NCI-H69 (cell line): ENCODE measurements at regions not wholly inside any gene's neighbourhood (a gene's known extent, or its start where the extent isn't known, plus 50 kb on each side); places are given as distances from the start of the nearest gene placed in this dataset.
"Not testable (repeated sequence)": the region's sequence is repeated elsewhere in the genome, so short reads cannot be mapped to it uniquely, and the experiment has no call there.

Experiments used
- DNase-seq: peaks from one replicate; lab custom pipeline; 2025; lab: John Stamatoyannopoulos, UW

DNA sequence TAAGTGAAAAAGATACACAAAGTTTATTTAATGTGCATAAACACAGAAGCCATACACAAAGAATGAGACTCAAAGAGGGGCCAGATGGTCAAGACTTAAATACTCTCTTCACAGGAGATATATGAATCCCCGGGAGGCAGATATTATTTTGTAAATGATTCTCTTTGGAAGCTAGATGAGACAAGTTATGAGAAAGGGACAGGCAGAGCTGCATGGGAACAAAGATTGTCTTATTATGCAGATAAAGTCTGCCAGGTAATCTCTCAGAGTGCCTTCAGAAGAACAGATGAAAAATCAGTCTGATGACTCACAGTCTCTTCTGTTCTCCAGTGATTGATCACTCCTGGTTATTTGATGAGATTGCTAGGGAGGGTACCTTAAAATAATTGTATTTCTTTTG, 89.0 kb downstream of the NAF1 start:
- peak; percentile 79 for DNase-seq

DNA sequence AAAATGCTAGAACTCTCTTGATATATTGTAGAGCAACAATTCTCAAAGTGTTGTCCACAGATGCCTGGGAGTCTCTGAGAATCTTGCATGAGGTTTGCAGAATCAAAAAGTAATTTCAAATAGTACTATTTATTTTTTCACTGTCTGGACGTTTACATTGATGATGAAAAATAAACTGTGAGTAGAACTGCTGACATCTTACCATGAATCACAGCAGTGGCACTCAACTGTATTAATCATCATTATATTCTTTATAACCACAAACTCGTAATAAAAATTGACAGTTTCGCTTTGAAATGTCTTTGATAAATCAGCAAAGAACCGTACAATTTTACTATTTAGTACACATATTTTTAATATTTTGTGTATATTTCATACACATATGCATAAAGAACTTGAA, 94.5 kb downstream of the NAF1 start:
- no peak for DNase-seq

DNA sequence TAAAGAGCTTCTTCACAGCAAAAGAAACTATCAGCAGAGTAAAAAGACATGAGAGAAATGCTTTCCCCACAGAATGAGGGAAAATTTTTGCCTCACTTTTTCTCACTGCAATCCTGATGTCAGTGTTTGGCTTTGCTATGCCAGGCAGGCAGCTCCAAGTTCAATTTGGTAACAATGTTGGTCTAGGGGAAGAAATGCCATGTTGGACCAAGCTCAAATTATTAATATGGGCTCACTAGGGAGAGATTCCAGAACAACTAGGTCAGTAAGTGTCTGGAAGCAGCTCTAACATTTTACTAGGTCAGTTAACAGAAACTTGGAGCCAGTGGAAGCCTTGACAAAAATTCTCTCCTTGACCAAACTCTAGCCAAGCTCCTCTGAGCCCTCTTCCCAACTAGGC, 95.4 kb downstream of the NAF1 start:
- no peak for DNase-seq

DNA sequence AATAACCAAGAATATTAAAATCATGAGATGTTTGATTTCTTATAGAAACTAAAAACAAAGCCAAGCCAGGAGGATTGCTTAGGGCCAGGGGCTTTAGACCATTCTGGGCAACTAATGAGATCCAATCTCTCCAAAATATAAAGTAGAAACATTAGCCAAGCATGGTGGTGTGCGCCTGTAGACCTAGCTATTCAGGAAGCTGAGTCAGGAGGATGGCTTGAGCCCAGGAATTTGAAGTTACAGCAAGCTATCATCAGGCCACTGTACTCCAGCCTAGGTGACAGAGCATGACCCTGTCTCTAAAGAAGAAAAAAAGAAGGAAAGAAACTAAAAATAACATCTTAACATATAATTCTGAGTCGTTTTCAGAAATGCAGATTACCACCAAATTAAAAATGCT, 96.7 kb downstream of the NAF1 start:
- no peak for DNase-seq

DNA sequence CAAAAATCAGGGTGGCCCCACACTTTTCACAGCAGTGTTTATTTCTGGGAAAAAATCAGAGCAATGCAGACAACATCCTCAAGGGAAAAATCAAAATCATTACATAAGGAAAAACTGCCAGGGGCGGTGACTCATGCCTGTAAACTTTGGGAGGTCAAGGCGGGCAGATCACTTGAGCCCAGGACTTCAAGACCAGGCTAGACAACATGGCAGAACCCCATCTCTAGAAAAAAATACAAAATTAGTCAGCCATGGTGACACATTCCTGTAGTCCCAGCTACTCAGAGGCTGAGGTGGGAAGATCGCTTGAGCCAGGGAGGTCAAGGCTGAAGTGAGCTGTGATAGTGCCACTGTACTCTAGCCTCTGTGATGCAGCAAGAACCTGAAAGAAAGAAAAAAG, 102.8 kb downstream of the NAF1 start:
- DNase-seq: no peak

DNA sequence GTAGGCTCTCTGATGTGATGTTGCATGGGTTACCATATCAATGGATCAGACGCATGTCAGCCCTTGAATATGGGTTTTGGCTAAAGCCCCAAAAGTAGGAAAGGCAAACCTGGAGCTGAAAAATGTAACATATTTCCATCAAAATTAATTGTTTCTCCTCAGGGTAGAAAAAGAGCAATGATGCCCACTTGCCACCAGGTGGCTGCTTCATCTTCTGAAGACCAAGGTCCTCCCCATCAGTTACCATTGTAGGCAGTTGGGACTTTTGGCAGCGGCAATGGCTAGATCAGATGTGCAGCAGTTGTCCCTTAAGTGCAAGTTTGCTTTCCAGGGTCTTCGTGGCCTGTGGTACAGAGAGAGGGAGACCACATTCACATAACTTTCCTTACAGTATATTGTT, 118.2 kb downstream of the NAF1 start:
- peak; percentile 67 for DNase-seq

DNA sequence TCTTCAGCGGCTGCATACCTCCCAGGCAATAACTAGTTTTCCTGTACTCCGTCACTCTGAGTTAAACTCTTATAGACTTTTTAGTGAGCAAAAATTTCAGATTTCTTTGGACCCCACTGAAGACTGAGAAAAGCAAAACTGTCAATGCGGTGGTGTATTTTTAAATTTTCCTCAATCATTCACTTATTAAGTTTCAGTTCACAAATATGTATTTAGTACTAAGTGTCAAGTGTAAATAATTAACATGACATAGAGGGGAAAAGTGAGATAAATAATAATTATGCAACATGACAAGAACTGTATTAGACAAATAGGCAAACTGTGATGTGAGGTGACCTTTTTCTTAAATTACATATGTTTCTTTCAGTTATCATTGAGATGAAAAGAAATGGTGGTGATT, 124.4 kb downstream of the NAF1 start:
- DNase-seq: no peak

DNA sequence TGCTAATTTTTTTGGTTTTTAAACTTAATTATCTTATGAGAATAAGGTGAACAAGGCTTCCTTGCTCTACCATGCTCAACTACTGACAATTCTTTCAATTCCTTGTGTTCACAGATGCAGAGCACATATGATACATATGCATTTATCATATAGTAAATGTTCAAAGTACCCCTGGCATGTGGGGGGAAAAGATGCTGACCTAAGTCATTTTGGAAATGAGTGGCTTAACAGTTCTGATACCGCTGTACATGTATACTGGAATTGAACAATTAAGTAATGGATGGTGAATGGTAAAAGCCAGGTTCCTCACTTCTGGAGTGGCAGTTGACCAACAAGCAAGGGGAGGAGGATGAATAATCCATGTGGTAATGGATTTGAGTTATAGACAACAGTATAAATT, 149.6 kb downstream of the NAF1 start:
- DNase-seq: no peak

DNA sequence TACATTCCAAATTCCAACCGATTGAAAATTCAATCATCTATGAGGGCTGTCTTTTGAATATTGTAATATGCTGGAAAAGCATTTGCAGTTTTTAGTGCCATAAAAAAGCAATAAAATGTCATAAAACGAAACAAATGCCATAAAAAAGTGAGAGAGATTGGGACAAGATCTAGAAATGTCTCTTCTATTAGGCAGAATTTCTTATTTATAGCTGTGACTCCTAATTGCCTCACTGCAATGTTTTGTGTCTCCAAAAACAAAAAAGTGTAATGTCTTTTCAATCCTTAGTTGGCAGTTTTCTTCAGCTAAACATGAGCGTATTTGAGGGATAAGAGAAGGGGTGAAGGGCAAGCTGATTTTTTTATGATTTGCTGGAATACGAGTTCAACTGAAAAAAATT, 153.9 kb downstream of the NAF1 start:
- no peak for DNase-seq

DNA sequence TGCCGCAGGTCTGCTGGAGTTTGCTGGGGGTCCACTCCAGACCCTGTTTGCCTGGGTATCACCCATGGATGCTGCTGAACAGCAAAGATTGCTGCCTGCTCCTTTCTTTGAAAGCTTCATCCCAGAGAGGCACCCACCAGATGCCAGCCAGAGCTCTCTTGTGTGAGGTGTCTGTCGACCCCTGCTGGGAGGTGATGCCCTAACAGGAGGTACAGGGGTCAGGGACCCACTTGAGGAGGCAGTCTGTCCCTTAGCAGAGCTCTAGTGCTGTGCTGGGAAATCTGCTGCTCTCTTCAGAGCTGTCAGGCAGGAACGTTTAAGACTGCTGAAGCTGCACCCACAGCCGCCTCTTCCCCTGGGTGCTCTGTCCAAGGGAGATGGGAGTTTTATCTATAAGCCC, 162.7 kb downstream of the NAF1 start:
- no peak for DNase-seq

DNA sequence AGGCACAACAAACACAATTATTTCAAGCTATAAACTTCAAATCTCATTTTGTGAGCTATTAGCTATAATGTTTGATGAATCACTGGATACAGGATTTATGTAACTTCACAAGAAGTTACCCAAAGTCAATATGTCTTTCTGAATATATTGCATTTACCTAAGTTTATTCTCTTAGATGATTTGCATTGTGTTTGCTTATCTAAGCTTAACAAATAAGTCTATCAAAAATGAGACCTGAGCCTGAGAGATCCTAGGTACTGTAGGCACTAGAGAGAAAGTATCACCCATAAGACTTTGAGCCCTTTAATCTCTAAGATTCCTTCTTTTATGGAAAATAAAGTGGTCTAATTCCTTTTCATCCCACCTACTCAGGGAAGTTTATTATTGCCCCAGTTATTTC, 178.2 kb downstream of the NAF1 start:
- no peak for DNase-seq

DNA sequence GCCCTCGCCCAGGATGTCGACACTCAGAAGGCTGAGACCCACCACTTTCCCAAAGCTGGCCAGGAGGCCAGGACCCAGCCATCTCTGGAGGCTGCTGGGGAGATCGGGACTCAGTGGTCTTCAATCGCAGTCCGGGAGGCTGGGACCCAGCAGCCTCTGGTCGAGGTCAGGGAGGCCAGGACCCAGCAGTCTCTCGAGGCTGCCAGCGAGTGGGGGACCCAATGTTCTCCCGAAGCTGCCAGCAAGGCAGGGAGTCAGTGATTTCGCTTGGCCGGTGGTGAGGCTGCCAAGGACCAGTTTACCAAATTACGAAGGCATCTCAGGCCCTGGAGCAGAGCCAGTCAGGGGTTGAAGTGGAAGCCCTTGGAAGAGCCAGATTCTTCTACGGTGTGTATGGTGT, 181.6 kb downstream of the NAF1 start:
- no peak for DNase-seq

DNA sequence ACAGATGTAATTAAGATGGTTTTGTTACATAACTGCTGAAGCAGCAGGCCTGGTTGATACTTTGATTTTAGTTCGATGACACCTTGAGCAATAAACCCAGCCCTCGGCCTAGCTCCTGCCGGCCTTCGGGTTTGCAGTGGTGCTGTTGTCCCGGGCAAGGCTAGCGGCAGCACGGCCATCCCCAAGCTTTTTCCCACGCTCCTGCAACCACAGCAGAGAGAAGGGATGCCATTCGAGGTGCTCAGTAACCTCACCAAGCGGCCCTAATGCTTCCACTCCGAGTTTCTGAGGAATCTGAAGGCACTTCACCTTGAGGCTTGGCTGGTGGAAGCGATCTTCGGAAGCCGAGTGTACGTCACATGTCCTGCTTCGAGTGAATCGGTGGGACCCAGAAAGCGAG, 182.1 kb downstream of the NAF1 start:
- no peak for DNase-seq

DNA sequence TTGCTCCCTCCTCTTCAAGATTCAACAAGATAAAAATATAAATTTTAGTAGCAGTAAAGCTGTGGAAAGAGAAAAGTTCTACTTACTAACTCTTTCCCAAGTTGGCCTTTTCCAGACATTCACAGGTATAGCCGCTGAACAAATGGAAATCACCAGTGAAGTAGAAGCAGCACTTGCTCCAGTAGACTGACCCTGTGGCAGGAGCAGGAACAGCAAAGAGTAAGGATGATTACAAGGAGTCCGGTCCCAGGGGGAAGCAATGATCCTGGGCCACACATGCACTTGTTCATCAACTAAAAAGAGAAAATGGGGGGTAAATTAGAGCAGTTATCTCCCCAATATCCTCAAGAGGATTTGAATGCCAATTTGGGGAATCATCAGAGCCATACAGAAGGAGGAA, 184.9 kb downstream of the NAF1 start:
- no peak for DNase-seq

DNA sequence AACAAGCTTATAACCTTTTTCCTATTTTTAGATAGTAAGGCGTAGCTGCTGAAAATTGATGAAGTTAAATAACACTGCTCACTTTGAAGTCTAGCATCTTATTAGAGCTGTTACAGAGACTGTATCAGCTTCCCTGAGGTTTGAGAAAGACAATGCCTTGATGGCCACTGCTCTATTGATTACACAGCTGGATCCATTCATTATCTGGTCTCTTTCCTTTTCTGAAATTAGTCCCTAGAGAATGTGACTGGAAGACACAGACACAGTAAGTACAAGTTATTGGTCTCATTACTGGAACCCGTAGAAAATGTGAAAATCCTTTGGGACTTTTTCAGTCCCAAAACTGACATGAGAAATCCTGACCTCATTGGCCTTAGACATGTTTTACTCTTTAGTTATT, 188.3 kb downstream of the NAF1 start:
- no peak for DNase-seq

DNA sequence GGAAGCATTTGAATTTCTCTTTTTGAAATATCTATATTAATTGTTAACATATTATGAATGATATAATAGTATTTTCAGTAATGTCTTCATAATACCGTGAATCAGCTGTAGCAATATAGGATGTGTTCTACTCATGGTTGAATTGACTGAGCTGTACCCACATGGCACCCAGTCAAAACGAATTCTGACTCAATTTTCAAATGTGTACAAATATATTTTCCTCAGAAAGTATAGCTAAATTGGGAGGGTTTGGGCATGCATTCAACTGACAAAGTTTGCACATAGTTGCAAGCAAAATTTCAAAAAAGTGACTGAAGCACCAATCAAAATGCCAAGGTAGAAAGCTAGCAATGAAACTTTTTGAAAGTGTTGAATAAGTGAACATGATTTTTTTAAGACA, 188.9 kb downstream of the NAF1 start:
- DNase-seq: no peak

DNA sequence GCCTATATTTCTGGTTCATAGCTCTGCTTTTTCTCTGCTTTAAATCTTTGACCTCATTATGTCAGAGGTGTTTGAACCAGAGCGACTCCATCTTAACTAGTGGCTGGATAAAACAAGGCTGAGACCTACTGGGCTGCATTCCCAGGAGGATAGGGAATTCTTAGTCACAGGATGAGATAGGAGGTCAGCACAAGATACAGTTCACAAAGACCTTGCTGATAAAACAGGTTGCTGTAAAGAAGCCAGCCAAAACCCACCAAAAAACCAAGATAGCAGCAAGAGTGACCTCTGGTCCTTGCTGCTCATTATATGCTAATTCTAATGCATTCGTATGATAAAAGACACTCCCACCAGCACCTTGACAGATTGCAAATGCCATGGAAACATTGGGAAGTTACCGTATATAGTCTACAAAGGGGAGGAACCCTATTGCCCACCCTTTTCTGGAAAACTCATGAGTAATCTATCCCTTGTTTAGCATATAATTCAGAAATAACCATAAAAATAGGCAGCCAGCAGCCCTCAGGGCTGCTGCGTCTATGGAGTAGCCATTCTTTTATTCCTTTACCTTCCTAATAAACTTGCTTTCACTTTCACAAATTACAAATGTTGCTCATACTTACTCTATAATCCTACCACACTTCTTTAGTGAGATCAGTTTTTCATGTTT, 193.9 kb downstream of the NAF1 start:
- DNase-seq: no peak

DNA sequence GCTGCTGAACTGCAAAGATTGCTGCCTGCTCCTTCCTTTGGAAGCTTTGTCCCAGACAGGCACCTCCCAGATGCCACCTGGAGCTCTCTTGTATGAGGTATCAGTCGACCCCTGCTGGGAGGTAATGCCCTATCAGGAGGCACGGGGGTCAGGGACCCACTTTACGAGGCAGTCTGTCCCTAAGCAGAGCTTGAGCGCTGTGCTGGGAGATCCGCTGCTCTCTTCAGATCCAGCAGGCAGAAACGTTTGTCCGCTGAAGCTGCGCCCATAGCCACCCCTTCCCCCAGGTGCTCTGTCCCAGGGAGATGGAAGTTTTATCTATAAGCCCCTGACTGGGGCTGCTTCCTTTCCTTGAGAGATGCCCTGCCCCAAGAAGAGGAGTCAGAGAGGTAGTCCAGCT, 197.5 kb downstream of the NAF1 start:
- no peak for DNase-seq

DNA sequence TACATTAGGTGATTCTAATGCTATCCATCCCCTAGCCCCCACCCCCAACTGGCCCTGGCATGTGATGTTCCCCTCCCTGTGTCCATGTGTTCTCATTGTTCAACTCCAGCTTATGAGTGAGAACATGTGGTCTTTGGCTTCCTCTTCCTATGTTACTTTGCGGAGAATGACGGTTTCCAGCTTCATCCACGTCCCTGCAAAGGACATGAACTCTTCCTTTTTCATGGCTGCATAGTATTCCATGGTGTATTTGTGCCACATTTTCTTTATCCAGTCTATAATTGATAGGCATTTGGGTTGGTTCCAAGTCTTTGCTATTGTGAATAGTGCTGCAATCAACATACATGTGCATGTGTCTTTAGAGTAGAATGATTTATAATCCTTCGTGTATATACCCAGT, 200.7 kb downstream of the NAF1 start:
- DNase-seq: not testable (repeated sequence)

DNA sequence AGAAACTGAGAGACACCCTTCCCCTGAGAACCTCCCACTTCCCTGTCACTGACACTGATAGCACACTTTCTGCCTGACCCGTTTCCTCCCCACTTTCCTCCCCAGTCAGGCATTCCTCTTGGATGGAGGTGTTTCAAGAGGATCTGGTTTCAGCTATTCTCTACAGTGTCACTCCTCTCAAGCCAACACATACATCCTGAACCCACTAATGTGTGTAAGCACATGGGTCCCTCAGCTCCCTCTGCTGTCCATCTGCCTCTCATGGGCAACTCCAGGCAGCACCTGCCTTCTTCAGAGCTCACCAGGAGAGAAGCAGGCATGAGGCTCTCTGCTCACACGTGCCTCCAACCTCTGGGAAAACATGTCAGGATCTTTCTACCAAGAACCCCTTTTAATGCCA, 207.6 kb downstream of the NAF1 start:
- DNase-seq: peak; percentile 52

DNA sequence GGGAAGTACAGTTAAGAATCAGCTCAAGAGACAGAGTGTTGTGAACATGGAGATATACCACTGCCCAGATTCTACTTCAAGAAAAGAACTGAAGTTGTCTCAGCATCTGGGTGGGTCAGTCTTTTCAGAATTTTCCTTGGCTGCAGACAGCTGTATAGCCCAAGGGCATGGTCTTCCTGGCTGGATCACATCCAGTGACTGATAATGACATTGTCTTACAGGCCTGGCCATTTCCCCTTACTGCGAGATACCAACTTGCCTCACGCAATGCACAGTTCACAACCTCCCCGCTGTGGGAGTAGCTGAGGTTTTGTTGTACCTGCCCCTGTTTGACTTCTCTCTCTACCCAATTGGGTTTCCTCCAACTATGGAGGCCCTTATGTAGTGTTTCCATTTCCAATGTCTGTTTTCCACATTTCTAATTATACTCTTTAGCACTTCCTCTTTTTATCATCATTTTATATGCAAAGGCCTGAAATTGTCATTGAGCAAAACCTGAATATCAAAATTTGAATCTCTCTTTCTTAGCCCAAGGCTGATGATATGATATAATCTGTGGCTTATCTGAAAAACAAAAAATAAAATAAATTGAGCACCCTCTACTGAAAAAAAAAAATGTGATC, 209.1 kb downstream of the NAF1 start:
- DNase-seq: peak; percentile 15

DNA sequence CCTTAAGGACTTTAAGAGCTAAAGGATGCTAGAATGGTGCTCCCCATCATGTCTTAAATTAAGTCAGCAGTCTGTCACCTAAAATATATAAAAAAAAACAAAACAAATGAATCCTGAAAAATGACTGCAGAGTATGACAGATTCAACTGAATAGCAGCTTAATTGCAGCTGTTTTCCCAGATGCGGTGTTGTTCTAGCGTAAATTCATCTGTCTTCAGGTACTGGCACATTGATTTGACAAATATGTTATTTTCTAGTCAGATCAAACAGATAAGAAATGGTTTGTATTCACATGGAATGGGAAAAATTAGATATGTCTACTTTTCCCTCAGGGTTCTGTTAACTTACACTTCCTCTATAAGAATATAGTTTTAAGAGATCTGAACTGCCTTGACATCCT, 211.7 kb downstream of the NAF1 start:
- no peak for DNase-seq

DNA sequence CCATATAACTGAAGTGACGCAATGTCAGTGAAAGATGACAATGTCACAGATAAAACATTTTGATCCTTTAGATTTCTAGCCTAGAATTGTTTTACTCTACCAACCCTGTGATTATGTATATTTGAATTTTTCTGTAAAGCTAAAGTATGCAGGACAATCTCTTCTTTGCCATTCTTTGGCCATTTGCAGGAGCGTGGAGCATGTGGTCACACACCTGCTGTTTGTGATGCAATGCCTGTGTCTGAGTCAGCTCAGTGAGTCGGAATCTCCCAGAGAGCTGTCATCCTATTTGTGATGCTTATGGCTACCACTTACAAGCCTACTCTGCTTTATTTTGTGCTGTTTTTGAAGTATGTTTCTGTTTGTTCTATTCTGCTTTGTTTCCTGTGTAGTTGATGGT, 214.5 kb downstream of the NAF1 start:
- DNase-seq: peak; percentile 1

DNA sequence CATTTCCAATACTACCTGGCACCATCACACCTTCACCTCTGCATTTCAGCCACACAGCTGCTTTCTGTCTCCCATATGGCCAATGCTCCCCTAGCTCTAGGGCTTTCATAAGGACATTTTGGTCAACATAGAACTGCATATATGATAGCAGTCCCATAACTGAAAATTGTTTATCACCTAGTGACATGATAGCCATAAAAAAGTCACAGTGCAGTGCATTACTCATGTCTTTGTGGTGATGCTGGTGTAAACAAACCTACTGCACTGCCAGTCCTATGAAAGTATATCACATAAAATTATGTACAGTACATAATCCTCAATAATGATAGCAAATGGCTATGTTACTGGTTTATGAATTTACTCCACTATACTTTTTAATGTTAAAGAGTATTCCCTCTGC, 221.0 kb downstream of the NAF1 start:
- DNase-seq: no peak
